Loucy (cell line): ENCODE measurements at regions not wholly inside any gene's neighbourhood (a gene's known extent, or its start where the extent isn't known, plus 50 kb on each side); places are given as distances from the start of the nearest gene placed in this dataset.

Experiments
- H2AFZ ChIP-seq: fragments of 200-600 bp; sonication (generic); 2 replicates; pipeline ENCODE4 v1.6.0; 2016; ENCODE audit warnings: antibody characterized with exemption, mild to moderate bottlenecking, low read length, moderate library complexity
- H3F3A ChIP-seq: fragments of 200-600 bp; 2 replicates; pipeline ENCODE4 v1.6.0; 2016; ENCODE audit warnings: antibody characterized with exemption, low read depth, mild to moderate bottlenecking
- H3K27me3 ChIP-seq: fragments of 200-600 bp; sonication (generic); 2 replicates; pipeline ENCODE4 v1.6.1; 2014; ENCODE audit warnings: low read length, mild to moderate bottlenecking; ENCODE audit not compliant: insufficient read depth, poor library complexity, severe bottlenecking
- H3K36me3 ChIP-seq: fragments of 200-600 bp; sonication (generic); 2 replicates; pipeline ENCODE4 v1.6.1; 2016; ENCODE audit warnings: low read length; ENCODE audit not compliant: insufficient read depth
- H3K4me1 ChIP-seq: fragments of 200-600 bp; sonication (generic); 2 replicates; pipeline ENCODE4 v1.5.1; 2014; ENCODE audit warnings: low read length, mild to moderate bottlenecking; ENCODE audit not compliant: insufficient read depth, poor library complexity, severe bottlenecking
- H3K4me2 ChIP-seq: fragments of 200-600 bp; sonication (generic); 2 replicates; pipeline ENCODE4 v1.6.0; 2014; ENCODE audit warnings: antibody characterized with exemption, low read length, low read depth, mild to moderate bottlenecking; ENCODE audit not compliant: poor library complexity, severe bottlenecking
- H3K4me3 ChIP-seq: fragments of 200-600 bp; sonication (generic); 2 replicates; pipeline ENCODE4 v1.5.1; 2014; ENCODE audit warnings: low read length, mild to moderate bottlenecking, mixed read lengths; ENCODE audit not compliant: poor library complexity, severe bottlenecking
- H3K79me2 ChIP-seq: fragments of 200-600 bp; sonication (generic); 2 replicates; pipeline ENCODE4 v1.6.1; 2014; ENCODE audit warnings: low read length; ENCODE audit not compliant: insufficient read depth
- H3K9ac ChIP-seq: fragments of 200-600 bp; sonication (generic); 2 replicates; pipeline ENCODE4 v1.6.0; 2014; ENCODE audit warnings: mild to moderate bottlenecking, low read depth, low read length, moderate library complexity; ENCODE audit not compliant: poor library complexity, severe bottlenecking
- H3K9me2 ChIP-seq: fragments of 200-600 bp; sonication (generic); replicated peaks from 2 replicates; pipeline ENCODE4 v1.6.1; 2016; ENCODE audit warnings: low read depth, low read length, mixed read lengths
- H3K9me3 ChIP-seq: fragments of 200-600 bp; sonication (generic); 2 replicates; pipeline ENCODE4 v1.6.1; 2014; ENCODE audit warnings: mild to moderate bottlenecking, antibody characterized with exemption, low read length, low read depth; ENCODE audit not compliant: insufficient read depth
- H4K20me1 ChIP-seq: fragments of 200-600 bp; sonication (generic); 2 replicates; pipeline ENCODE4 v1.6.0; 2014; ENCODE audit warnings: antibody characterized with exemption, low read length, mild to moderate bottlenecking; ENCODE audit not compliant: insufficient read depth, poor library complexity, severe bottlenecking
- EZH2phosphoT487 ChIP-seq: fragments of 200-600 bp; IDR thresholded peaks from 2 replicates; pipeline ENCODE4 v1.6.1; 2018; ENCODE audit warnings: antibody characterized with exemption, mild to moderate bottlenecking, moderate library complexity, borderline replicate concordance
- TF ChIP-seq, protein P1 (sequence below): fragments of 200-600 bp; sonication (generic); conservative IDR thresholded peaks from 2 replicates; pipeline ENCODE4 v1.5.1; 2014; ENCODE audit warnings: mild to moderate bottlenecking, antibody characterized with exemption, low read length

GRCh38 chr2:147644491-147644890, 200.3 kb upstream of the ACVR2A start:
- no peaks in the 10 kb centered on the region for H3K9me3 ChIP-seq
- H3K4me2 ChIP-seq: no peak overlapping the region
- no peaks in the 10 kb centered on the region for H4K20me1 ChIP-seq
- H3K79me2 ChIP-seq: no peaks in the 10 kb centered on the region
- H3F3A ChIP-seq: no peaks in the 10 kb centered on the region
- H3K27me3 ChIP-seq: no peaks in the 10 kb centered on the region
- H3K9me2 ChIP-seq: no peaks in the 10 kb centered on the region
- no peaks in the 10 kb centered on the region for H3K36me3 ChIP-seq
- TF ChIP-seq, protein P1, sequence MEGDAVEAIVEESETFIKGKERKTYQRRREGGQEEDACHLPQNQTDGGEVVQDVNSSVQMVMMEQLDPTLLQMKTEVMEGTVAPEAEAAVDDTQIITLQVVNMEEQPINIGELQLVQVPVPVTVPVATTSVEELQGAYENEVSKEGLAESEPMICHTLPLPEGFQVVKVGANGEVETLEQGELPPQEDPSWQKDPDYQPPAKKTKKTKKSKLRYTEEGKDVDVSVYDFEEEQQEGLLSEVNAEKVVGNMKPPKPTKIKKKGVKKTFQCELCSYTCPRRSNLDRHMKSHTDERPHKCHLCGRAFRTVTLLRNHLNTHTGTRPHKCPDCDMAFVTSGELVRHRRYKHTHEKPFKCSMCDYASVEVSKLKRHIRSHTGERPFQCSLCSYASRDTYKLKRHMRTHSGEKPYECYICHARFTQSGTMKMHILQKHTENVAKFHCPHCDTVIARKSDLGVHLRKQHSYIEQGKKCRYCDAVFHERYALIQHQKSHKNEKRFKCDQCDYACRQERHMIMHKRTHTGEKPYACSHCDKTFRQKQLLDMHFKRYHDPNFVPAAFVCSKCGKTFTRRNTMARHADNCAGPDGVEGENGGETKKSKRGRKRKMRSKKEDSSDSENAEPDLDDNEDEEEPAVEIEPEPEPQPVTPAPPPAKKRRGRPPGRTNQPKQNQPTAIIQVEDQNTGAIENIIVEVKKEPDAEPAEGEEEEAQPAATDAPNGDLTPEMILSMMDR: no peak
- no peak for TF ChIP-seq EZH2phosphoT487
- no peak overlapping the region for H3K9ac ChIP-seq
- H2AFZ ChIP-seq: no peak overlapping the region
- H3K4me3 ChIP-seq: no peak overlapping the region
- H3K4me1 ChIP-seq: no peaks in the 10 kb centered on the region

DNA sequence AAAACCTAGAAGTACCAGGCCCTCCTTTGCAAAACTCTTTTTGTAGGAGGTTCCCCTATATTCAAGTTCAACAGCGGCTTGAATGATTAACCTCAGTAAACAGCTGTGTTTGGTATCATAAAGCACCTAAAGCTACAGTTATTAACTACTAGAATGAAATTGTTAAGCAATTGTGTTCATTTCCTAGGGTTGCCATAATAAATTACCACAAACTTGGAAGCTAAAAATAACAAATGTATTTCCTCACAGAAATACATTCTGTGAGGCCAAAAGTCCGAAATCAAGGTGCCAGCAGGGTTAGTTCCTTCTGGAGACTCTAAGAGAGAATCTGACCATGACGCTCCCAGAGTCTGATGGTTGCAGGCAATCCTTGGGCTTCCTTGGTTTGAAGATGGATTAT, 202.1 kb upstream of the ACVR2A start:
- H3K36me3 ChIP-seq: no peaks in the 10 kb centered on the region
- H3K27me3 ChIP-seq: no peaks in the 10 kb centered on the region
- H3K4me2 ChIP-seq: no peak overlapping the region
- H3K9me2 ChIP-seq: no peaks in the 10 kb centered on the region
- H3F3A ChIP-seq: no peaks in the 10 kb centered on the region
- H3K9me3 ChIP-seq: no peaks in the 10 kb centered on the region
- H3K79me2 ChIP-seq: no peaks in the 10 kb centered on the region
- no peaks in the 10 kb centered on the region for H3K4me1 ChIP-seq
- H4K20me1 ChIP-seq: no peaks in the 10 kb centered on the region
- no peak for TF ChIP-seq EZH2phosphoT487
- TF ChIP-seq, protein P1: no peak
- no peak overlapping the region for H2AFZ ChIP-seq
- H3K9ac ChIP-seq: no peak overlapping the region
- no peak overlapping the region for H3K4me3 ChIP-seq

GRCh38 chr2:147641651-147642050, 203.2 kb upstream of the ACVR2A start:
- Histone ChIP-seq H3K4me3 (no peak overlapping the region), H3K36me3 (no peaks in the 10 kb centered on the region), H3F3A (no peaks in the 10 kb centered on the region), H3K27me3 (no peaks in the 10 kb centered on the region), H3K4me2 (no peak overlapping the region), H3K79me2 (no peaks in the 10 kb centered on the region), H4K20me1 (no peaks in the 10 kb centered on the region), H2AFZ (no peak overlapping the region), H3K9me3 (no peaks in the 10 kb centered on the region), H3K9me2 (no peaks in the 10 kb centered on the region), H3K4me1 (no peaks in the 10 kb centered on the region), H3K9ac (no peak overlapping the region)
- no peak for TF ChIP-seq EZH2phosphoT487
- TF ChIP-seq, protein P1: no peak
